Stimulated activated CD4-positive, alpha-beta T cell treated with anti-CD3 and anti-CD28 coated beads, Interleukin-12 subunit alpha, Interleukin-12 subunit beta, amount 100 ng/mL, for 4 hours (primary cell): ENCODE measurements at regions not wholly inside any gene's neighbourhood (a gene's known extent, or its start where the extent isn't known, plus 50 kb on each side); places are given as distances from the start of the nearest gene placed in this dataset.
"Not testable (repeated sequence)": the region's sequence is repeated elsewhere in the genome, so short reads cannot be mapped to it uniquely, and the experiment has no call there.

Experiments used
- DNase-seq: peaks from one replicate; pipeline ENCODE4 v3.0.0-alpha.2; 2020

DNA sequence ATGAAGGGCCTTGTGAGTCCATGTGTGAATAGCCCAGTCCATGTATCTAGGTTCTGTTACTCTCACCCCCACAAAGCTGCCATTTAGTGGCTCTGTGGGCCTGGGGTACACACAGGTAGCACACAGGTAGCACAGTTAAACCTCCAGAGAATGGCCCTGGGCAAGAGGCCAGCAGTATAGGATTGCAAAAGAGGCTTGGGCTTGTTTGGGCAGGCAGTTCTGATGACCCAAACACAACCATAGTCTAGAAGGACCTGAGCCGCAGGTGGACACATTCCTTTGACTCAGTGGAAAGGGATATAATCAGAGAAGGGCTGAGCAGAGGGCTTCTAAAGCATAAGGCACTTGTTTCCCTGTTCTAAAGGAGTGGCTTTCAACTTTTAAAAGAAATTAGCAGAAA is 326.8 kb upstream of the SGCD start:
- DNase-seq = no peak

DNA sequence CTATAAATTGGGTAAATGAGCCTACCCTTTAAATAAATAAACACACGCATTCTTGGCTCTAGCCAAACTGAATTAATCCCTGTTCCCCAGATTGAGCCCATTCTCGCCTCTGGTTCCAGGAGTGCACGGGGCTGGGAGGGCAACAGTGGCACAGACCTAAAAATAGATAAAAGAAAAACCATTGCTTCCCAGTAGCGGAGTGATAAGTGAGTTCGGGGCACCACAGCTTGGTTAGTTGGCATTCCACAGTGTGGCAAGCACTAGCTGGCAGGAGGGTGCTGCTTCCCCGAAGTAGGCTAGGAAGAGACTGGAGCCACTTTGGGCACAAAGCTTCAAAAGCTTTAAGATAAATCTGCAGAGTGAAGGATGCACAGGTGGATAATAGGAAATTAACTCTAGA is 322.2 kb upstream of the SGCD start:
- DNase-seq = no peak

DNA sequence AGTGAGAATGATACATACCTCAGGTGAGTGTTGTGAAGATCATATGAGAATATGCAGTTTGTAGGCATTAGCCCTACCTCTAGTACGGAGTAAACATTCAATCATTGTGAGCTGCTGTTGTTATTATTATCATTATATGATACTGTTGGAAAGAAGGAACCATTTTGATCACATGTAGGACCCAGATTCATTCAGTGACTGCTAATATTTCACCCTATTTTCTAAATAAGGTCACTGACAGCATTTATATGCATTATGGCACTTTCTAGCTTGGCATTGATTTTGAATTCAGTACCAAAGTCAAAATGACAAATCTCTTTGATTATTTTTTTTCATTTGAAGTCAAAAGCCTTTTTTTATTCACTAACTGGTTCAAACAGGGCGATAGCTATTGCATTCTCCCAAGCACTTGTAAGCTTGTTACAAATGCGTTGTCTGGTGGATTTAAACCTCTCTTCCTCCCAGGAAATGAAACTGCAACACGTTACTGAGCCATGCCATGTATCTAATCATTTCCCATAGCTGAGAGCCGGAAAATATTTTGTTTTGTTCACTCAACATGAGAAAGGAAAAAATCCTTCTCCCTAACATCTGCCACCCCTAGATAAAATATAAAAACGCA is 320.8 kb upstream of the SGCD start:
- no peak for DNase-seq

DNA sequence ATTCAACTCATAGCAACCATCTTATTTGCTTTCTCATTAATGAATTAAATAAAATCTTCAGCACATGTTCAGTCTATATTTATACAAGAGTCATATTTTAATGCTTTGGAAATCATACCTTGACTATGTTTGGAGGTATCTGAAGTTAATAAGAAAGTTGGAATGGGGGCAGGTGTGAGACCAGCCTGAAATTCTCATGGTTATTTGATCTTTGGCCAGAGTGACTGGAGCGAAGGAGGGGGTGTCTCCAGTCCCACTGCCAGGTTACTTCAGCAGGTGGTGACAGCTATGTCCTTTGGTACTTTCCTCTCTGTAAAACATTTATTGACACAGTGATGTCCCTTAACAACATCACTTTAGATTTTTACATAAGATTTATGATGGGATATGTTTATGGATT is 318.1 kb upstream of the SGCD start:
- DNase-seq = no peak

DNA sequence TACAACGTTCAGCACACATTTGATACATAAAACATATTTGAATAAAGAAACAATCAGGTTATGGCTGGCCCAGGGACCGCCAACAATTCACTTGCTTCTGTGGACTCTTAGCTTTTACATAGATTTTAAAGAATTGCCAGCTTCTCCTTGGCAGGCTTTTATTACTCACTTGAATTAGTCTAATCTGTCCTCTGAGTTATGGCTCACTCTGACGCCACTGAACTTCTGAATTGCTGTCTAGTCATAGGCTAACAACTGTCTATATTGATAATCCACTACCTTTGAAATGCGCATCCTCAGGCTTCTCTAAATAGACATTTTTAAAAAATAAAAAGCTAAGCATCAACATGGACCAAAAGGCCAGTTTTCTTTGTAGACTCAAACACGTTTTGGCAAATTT is 317.4 kb upstream of the SGCD start:
- no peak for DNase-seq

DNA sequence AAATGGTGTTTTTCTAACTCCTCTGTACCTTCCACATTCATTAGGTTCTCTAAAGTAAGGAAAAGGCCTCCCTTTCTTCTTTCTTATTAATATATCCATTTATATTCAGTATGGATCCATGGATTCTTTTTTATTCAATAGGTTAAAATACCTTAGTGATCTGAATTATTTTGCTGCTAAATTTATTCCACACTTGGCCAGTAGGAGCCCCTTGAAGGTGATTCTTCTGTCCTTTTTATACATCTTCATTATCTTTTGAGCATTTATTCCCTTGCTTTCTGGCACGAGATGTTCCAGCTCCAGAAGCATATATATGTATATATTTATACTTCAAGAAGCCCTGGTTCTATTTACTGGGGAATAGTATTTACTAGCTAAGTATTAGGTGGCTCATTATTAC is 311.8 kb upstream of the SGCD start:
- no peak for DNase-seq

DNA sequence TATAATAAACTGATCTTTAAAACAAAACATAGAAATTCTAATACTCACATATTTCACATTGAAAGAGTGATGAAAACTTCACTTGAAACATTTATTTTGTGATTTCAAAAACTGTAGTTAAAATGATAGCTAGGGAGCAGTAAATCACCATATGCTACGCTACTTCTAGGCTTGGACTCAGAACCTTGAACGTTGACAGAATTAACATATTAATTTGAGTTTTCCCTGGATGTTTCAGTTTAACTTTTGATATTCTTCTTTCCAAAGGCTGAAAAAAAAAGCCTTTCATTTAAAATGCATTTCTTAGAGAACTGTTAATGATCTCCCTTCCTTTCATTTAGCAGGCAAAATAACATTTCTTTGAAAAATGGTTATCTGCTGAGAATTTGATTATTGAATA is 307.8 kb upstream of the SGCD start:
- no peak for DNase-seq

DNA sequence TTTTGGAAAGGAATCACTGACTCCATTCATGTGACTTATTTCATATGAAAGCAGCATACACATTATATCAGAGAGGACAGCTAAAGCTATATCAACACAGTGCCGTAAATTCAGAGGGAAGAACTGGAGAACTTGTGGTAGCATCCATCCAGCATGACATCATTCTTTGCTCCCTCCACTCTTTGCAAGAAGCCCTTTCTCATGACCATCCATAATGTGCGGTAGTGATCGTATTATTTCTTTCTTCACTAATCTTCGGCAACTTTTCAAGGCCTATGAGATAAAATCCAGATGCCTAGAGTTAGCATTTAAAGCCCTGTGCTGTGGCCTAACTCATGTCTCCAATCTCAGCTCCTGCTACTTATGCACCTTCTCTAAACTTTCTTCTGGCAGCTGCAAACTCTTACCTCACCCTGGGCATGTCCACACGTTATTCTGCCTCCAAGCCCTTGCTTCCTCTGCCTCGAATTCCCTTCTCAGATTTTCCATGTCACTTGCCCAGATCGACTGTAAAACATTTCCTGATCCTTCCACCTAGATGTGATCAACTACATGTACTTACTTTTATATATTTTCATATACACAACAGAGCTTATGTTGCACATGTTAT is 307.3 kb upstream of the SGCD start:
- no peak for DNase-seq

DNA sequence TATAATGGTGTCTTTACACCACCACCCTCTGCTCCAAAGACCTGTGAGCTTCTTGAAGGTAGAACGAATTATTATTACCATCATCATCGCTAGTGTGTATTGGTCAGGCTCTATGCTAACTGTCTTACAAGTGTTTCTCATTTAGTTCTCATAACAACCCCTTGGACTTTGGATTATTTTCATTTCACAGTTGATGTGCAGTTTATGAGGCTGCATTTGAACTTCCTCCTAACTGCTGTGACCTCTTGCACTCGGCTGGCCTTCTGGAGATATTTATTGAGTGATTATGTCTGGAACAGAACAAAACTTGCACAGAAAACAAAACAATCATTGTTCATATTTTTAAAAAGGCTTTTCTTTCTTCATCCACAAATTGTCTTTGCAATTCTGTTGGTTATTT is 306.3 kb upstream of the SGCD start:
- DNase-seq = no peak

DNA sequence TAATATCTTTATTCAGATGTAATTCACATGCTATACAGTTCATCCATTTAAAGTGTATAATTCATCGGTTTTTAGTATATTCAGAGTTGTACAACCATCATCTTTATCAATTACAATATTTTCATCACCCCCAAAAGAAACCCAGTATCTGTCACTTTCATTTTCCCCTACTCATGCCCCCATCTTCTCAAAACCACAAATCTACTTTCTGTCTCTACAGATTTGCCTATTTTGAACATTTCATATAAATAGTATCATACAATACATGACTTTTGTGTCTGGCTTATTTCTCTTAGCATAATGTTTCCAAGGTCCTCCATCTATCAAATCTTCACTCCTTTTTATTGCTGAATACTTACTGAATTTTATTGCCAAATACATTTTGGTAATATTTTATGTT is 305.1 kb upstream of the SGCD start:
- DNase-seq = no peak

DNA sequence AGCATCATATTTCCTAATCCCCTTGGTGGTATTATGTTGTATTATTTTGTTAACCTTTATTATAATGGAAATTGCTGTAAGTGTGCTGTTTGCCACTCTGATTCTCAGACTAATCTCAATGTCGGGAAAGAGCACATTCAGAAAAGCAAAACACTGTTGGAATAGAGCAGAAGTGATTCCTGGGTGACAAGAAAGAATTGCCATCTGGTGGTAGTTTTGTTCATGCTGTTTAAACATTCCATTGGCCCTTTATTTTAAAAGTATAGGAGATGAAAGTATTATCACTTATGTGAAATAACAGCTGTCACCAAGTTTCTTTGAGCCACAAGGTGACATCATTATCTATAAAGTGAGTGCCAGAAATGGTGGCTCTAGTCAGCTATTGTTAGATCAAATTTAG is 301.3 kb upstream of the SGCD start:
- no peak for DNase-seq

DNA sequence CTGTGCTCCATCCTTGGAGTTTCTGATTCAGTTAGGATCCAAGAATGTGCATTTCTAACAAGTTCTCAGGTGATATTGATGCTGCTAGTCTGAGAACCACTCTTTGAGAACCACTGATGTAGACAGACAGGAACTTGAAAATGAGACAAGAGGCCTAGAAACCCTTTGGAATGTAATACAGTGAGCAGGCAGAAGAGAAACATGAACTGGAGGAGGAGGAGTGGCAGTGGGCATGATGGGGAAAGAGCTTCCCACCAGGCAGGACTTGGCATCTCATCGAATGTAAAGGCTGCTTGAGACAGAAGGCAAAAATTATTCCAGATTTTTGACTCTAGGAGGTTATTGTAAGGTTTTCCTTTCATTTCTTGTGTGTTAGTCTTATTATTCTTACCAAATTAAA is 295.8 kb upstream of the SGCD start:
- no peak for DNase-seq

DNA sequence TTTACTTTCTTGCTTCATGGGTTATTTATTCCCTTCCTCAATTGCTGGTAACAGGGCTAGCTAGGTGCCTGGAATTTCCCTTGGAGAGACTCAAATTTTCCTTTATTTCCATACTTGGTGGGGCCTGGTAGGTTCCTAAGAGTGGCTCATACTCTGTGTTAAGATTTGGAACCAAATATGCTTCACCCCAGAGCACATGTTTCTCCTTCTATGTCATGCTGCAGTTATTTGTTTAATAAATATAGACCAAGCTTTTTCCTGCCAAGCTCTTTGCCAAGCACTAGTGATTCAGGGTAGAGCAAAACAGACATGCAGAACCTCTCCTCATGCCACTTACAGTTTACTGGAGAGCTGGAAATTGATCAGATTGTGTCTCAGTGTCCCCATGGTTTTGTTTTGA is 290.3 kb upstream of the SGCD start:
- no peak for DNase-seq

DNA sequence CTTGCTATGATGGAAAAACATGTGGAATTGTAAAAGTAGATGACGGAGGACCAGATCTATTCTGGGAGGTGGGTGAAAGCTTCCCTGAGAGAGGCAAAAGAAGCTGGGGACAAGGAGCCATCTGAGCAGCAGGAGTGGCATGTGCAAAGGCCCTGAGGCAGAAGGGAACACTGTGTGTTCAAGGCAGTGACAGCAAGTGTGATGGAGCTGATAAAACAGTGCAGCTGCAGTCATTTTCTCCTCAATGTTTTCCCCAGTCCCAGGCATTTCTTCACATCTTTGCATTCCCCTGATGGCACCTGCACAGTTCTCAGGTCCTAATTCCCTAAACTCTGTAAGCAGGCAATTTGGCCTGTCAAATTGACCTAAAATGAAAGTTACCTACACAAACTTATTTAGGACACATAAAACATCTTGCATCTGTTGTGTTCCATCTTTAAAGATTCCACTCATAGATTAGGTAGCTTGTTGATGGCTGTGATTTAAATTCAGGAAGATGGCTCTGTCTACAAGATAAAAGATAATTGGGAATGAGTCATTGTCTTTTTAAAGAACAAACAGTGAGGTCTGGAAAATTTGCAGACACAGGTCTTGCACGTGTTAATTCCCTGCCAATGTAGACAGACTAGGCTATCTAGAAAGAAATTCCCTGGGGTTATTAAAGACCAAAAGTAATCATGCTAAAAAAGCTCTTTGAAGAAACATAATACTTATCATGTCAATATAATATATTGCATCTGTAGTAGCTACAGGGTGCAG is 289.6 kb upstream of the SGCD start:
- DNase-seq = no peak

DNA sequence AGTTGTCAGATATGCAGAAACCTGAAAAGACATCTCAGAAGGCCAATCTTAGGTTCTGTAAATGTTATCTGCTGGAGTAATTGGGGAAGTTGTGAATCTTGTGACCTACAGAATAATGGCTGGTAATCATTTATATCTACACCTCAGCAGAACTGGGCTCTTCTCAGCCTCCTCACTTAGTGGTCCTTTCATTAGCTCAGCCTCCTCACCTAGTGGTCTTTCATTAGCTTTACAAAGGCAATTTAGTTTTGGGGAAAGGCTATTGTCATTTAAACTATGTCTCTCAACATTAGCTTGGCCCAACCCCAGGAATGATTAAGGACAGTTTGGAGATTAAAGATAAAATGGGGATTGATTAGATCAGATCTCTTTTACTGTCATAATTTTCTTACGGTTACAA is 284.2 kb upstream of the SGCD start:
- no peak for DNase-seq

DNA sequence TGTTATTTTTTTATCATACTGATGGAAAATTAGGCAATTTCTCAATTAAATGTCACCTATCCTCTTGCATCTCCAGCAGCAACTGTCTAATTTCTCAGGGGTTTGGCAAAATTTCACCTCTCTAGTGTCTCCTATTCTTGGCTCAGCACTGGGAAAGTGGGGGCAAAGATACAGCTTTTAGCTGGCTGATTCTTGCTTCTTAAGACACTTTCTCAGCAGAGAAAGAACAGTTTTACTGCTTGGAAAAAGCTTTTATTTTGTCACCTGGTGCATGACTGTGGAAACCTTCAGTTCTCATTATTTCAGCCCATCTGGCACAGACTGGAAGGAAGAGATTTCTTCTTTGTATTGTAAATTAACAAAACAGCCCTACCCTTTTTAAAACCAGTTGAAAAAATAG is 283.6 kb upstream of the SGCD start:
- no peak for DNase-seq

DNA sequence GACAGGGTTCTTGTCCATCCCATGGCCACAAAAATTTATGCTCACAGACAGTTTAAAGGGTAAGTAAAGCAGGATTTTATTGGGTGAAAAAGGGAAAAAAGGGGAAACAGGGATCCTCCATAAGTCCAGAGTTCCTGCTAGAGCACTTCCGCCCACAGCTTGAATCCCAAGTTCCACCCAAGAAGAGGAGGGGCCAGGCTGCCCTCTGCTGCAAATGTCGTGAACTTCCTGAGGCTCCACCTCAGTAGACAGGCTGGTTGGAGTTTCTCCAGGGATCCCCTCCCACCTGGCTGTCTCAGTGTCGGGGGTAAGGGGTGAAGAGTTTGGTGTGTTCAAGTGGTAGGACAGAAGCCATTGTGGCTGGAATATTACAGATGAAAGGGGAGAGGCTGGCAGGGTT is 275.0 kb upstream of the SGCD start:
- DNase-seq = no peak

DNA sequence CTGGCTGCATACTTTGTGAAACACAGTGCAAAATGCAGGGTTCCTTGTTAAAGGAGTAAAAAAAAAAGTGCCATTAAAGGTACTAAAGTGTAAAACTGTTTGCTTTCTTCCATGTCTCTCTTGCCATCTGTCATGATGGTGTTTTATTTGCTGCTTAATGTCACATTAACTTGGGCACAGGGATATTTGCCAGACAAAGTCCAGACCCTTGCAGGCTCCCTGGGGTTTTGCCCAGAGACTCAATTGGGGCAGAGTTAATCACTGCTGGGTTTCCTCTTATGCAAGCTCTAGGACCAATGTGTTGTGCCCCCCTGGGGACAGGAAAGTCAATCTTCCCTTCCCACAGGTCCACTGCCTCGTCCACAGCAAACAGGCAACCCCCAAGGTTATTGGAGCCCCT is 274.3 kb upstream of the SGCD start:
- no peak for DNase-seq

DNA sequence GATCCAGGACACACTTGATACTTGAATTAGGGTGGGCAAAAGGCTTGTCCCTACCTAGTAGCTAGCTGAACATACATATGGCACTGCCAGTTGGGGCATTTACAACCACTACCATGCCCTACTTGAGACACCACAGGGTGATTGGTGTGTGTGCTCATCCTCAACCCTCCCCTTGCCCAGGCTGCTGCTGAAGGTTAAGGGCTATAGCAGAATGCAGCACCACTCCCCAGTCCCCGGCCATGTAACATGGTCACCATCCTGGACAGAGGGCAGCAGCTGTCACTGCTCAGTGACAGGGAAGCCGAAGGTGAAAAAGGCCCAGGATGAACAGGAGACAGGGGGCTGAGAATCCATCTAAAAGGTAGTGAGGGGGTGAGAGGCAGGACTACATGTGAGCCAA is 273.9 kb upstream of the SGCD start:
- DNase-seq = no peak

DNA sequence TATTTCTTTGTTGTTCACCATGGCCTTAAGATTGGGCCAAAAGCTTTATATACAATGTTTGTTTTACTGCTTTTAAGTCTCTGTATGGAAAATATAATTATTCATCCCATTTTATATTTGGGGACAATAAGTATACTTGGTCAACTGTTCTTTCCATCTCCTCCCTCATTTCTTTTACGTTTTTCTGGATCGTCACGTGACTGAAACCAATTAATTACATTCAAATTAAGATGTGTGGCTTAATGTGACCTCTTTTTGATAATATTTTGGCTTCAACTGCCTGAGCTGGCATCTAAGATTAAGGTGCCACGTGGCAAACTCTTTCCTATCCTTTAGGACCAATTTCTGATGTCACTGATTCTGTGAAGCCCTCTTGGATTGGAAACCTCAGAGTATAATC is 250.1 kb upstream of the SGCD start:
- no peak for DNase-seq

DNA sequence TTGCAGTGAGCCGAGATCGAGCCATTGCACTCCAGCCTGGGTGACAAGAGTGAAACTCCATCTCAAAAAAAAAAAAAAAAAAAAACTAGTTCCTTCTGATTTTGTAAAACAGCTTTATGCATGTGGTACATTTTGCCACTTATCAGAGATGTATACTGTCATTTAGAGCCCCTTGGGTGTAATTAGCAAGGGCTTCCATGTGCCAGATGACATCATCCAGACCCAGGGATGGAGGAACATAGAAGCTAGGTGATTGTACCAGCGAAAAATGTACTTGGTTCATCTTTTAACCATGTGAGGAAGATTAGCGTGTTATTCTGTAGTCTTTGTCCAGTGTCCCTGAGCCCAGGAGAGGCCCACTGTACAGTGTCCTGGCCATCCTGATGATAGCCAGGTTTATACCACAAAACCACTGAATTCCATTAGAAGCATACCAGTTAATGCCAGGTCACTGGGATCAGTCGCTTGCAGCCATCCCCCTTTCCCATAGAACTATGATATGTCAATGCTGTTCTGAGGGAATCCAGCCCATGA is 239.3 kb upstream of the SGCD start:
- DNase-seq = no peak

DNA sequence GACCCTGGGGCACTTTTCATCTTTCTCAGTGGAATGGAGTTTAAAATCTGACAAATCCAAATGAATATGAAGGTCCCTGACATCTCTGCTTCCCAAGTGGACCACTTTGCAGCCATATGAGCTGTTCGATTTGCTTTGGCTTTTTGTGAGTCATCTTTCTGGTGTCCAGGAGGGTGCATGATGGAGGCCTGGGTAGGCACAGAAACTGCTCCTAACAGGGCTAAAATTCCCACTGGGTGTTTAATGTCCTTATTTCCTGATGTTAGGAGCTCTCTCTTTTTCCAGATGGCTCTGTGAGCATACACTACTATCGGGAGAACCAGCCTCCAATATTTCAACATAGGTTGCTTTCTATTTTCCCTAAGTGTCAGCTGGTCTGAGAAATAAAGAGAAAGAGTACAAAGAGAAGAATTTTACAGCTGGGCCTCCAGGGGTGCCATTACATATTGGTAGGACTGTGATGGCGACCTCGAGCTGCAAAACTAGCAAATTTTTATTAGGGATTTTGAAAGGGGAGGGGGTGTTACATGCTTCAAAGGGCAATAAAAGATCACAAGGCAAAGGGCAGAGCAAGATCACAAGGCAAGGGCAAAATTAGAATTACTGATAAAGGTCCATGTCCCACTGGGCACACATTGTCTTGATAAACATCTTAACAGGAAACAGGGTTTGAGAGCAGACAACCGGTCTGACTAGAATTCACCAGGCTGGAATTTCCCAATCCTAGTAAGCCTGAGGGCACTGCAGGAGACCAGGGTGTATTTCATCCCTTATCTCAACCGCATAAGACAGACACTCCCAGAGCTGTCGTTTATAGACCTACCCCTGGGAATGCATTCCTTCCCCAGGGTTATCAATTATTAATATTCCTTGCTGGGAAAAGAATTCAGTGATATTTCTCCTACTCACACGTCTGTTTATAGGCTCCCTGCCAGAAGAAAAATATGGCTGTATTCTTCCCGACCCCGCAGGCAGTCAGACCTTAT is 236.7 kb upstream of the SGCD start:
- DNase-seq = not testable (repeated sequence)

DNA sequence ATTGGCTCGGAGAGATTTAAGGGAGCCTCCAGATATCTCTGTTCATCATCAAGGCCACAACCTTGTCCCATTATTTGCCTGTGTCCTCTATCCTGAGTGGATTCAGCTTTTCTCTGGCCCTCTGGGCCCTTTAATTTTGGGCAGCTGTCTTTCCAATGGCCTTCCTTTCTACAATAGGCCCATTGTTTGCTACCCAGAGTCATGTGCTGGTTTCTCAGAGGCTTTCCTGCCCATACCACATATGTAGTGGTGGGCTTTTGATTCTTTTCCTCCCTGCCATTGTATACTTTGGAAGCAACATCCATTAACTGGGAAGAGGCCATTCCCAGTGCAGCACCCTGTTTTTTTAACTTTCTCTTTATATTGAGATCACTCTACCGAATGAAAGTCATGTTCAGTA is 233.9 kb upstream of the SGCD start:
- no peak for DNase-seq
